GM13976 (cell line): ENCODE measurements at regions not wholly inside any gene's neighbourhood (a gene's known extent, or its start where the extent isn't known, plus 50 kb on each side); places are given as distances from the start of the nearest gene placed in this dataset.
"Not testable (repeated sequence)": the region's sequence is repeated elsewhere in the genome, so short reads cannot be mapped to it uniquely, and the experiment has no call there.

Experiments used
- DNase-seq: peaks from one replicate; pipeline ENCODE4 v3.0.0; 2012; ENCODE audit warnings: low spot score
- in situ Hi-C: fragments of 300-500 bp; cut with MboI; formaldehyde crosslinking; loops from one replicate; pipeline ENCODE4 v1.12.0; 2022; ENCODE audit warnings: low sequenced_read_pairs, mixed read lengths, inconsistent platforms; ENCODE audit not compliant: unreplicated experiment
- TF ChIP-seq, protein P1 (sequence below): IDR thresholded peaks from 2 replicates; pipeline ENCODE4 v1.5.1; 2012; ENCODE audit warnings: borderline replicate concordance, mild to moderate bottlenecking; ENCODE audit not compliant: insufficient read depth; ENCODE audit errors: extremely low read depth, missing control alignments, control extremely low read depth

- DNase-seq: no peak
- TF ChIP-seq, protein P1, sequence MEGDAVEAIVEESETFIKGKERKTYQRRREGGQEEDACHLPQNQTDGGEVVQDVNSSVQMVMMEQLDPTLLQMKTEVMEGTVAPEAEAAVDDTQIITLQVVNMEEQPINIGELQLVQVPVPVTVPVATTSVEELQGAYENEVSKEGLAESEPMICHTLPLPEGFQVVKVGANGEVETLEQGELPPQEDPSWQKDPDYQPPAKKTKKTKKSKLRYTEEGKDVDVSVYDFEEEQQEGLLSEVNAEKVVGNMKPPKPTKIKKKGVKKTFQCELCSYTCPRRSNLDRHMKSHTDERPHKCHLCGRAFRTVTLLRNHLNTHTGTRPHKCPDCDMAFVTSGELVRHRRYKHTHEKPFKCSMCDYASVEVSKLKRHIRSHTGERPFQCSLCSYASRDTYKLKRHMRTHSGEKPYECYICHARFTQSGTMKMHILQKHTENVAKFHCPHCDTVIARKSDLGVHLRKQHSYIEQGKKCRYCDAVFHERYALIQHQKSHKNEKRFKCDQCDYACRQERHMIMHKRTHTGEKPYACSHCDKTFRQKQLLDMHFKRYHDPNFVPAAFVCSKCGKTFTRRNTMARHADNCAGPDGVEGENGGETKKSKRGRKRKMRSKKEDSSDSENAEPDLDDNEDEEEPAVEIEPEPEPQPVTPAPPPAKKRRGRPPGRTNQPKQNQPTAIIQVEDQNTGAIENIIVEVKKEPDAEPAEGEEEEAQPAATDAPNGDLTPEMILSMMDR: no peak
- in situ Hi-C loops: no loop called here
Measured at GRCh38 chr15:23869396-23869795, 182.3 kb upstream of the NDN start.

- in situ Hi-C loops, DNase-seq: not testable (repeated sequence)
Measured at GRCh38 chr15:23873613-23874012, 186.5 kb upstream of the NDN start.

DNA sequence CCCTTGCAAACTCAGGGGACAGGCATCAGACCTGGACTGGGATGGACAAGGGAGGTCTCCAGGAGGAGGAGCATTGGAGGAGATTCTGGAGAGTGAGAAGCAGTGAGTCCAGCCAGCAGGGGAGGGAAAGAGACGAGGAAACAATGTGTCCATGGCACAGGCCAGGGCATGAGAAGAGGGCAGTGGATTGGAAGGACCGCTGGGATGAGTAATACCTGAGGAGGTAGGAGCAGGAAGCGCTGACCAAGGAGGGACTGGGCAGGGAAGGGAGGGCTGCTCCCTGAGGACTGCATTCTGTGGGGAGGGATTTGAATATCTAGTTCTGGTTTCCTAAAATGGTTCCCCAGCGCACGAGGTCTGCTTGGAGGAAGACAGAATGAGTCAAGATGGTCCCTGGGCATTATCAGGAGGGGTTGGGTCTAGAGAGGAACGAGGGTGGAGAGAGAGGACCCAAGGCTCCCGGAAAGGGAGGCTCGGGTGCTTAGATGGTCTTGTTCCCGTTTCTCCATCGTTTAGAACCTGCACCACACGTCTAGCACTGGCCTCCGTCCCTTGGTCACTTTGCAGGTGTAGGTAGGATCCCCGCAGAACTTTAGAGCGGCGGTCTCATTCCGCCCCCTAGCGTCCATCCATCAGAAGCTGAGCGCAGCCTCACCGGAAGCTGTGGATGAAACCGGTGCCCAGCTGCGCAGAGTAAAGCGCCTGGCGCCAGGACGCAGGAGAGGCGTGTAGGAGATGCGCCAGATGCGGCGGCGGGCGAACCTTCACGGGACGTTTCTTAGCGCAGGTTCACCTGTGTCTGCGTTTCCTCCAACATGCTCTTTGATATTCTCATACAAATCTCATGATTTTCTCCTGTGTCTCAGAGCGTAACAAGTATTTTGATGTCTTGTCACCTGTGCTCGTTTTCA, 190.7 kb upstream of the NDN start:
- TF ChIP-seq, protein P1: peak; percentile 12
- in situ Hi-C loops: no loop called here
- peak; percentile 22 for DNase-seq

DNA sequence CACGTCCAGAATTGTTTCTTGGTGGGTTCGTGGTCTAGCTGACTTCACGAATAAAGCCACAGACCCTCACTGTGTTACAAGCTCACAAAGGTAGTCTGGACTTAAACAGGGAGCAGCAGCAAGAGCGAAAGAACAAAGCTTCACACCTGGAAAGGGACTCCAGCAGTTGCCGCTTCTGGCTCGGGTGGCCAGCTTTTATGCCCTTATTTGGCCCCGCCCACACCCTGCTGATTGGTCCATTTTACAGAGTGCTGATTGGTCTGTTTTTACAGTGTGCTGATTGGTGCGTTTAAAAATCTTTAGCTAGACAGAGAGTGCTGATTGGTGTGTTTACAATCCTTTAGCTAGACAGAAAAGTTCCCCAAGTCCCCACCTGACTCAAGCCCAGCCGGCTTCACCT, 194.2 kb upstream of the NDN start:
- in situ Hi-C loops: no loop called here
- DNase-seq: no peak
- TF ChIP-seq, protein P1: no peak

DNA sequence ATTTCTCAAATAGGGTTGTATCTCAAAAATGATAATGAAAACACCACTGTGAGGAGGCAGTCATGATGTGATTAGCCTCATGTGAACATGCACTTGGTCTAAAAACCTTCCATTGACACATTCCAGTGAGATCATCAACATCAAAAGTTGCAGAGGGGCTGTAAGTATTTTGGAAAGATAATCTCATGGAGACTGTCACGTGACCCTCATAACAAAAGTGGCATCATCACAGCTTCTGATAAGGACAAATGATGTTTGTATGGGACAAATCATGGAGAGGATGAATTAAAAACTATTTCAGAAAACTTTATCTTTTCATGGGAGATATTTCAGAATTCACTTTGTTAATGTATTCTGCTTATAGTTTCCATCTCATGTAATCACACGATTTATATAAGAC, 203.1 kb upstream of the NDN start:
- in situ Hi-C loops: no loop called here
- TF ChIP-seq, protein P1: no peak
- no peak for DNase-seq

- in situ Hi-C loops: no loop called here
- DNase-seq: no peak
- TF ChIP-seq, protein P1: no peak
Measured at GRCh38 chr15:23897091-23897490, 210.0 kb upstream of the NDN start.

DNA sequence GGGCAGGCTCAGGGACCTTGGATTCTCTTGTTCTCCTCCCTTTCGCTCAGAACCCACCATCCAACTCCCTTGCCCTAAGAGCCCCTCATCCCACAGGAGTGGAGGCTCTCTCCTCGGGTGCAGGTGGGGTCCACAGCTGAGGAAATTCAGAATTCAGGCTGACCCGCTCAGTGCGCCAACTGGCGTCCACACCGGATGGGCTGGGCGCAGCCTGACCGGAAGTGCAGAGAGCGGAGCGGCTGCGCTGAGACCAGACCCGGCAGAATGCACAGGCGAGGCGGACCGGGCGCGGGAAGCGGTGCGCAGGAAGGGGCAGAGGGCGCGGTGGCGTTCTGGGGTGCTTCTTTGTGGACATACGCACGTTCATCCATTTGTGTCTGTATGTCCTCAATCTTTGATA, 210.4 kb upstream of the NDN start:
- TF ChIP-seq, protein P1: no peak
- in situ Hi-C loops: no loop called here
- DNase-seq: no peak
